A673 (cell line): ENCODE measurements at regions not wholly inside any gene's neighbourhood (a gene's known extent, or its start where the extent isn't known, plus 50 kb on each side); places are given as distances from the start of the nearest gene placed in this dataset.

Experiments
- CTCF ChIP-seq: fragments of 300-800, 200-600 bp; sonication (generic); conservative IDR thresholded peaks from 2 replicates; pipeline ENCODE4 v1.5.1; 2017; ENCODE audit warnings: low read depth, mild to moderate bottlenecking, antibody characterized with exemption, low read length, moderate library complexity, mixed read lengths
- EZH2 ChIP-seq: fragments of 200-600 bp; sonication (generic); IDR thresholded peaks from 2 replicates; pipeline ENCODE4 v1.6.1; 2017; ENCODE audit warnings: borderline replicate concordance, low read depth, mild to moderate bottlenecking, mixed read lengths, antibody characterized with exemption, low read length; ENCODE audit not compliant: poor library complexity, severe bottlenecking

DNA sequence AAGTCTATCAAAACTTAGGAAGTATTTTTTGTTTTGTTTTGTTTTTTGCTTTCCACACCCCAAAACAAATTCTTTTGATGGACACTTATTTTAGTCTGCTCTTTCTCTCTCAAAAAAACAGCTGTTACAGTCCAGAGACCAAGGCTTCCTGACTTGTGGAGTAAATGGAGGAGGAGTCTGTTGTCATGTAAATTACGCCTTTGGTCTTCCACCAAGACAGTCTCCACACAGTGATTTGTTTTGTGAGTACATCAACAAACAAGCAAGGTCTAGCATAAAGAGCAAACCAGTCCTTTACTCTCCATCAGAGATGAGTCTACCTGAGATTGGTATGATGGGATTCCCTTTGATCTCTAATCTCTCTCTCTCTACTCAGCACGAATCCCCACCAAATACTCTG lies 588.0 kb upstream of the ARID1B start:
- no peak for TF ChIP-seq EZH2
- TF ChIP-seq CTCF, result no peak
